KBM-7 (cell line): ENCODE measurements at regions not wholly inside any gene's neighbourhood (a gene's known extent, or its start where the extent isn't known, plus 50 kb on each side); places are given as distances from the start of the nearest gene placed in this dataset.
A peak's percentile ranks its signal among the peaks of the same experiment; 100 is the strongest.
"Not testable (repeated sequence)": the region's sequence is repeated elsewhere in the genome, so short reads cannot be mapped to it uniquely, and the experiment has no call there.

Experiments used
- DNase-seq: peaks from one replicate; pipeline ENCODE4 v3.0.0-alpha.2; 2015
- in situ Hi-C: fragments of 300-500 bp; cut with MboI; formaldehyde crosslinking; loops from 2 replicates; pipeline ENCODE4 v1.14.3; 2020; ENCODE audit warnings: low sequenced_read_pairs, low pct_unique_long_range_greater_than_20kb, mixed read lengths

GRCh38 chr5:130545291-130545690, 619.8 kb downstream of the HINT1 start:
- DNase-seq, result no peak
- in situ Hi-C loops, result no loop called here

GRCh38 chr5:130541617-130542221, 623.3 kb downstream of the HINT1 start:
- in situ Hi-C loops, result no loop called here

GRCh38 chr5:130536691-130537090, 628.4 kb downstream of the HINT1 start:
- in situ Hi-C loops, result no loop called here
- no peak for DNase-seq

More at GRCh38 chr5:130541617-130542221, 623.3 kb downstream of the HINT1 start:
- peak; percentile 70 for DNase-seq

GRCh38 chr5:130532786-130533185, 628.5 kb downstream of the CHSY3 start:
- in situ Hi-C loops, result no loop called here
- DNase-seq, result no peak

- DNase-seq, result no peak
- in situ Hi-C loops, result no loop called here
Measured at GRCh38 chr5:130529511-130530485, 625.5 kb downstream of the CHSY3 start.

GRCh38 chr5:130529111-130529510, 624.8 kb downstream of the CHSY3 start:
- in situ Hi-C loops, result no loop called here
- DNase-seq, result no peak

GRCh38 chr5:130528474-130528873, 624.2 kb downstream of the CHSY3 start:
- DNase-seq, result no peak
- in situ Hi-C loops, result no loop called here

GRCh38 chr5:130526708-130527107, 622.4 kb downstream of the CHSY3 start:
- DNase-seq, result no peak
- in situ Hi-C loops, result no loop called here

- in situ Hi-C loops, result no loop called here
- no peak for DNase-seq
Measured at GRCh38 chr5:130520211-130520610, 615.9 kb downstream of the CHSY3 start.

GRCh38 chr5:130514984-130515690, 610.9 kb downstream of the CHSY3 start:
- DNase-seq, result no peak
- in situ Hi-C loops, result no loop called here

GRCh38 chr5:130502702-130503101, 598.4 kb downstream of the CHSY3 start:
- no peak for DNase-seq
- in situ Hi-C loops, result no loop called here

GRCh38 chr5:130501151-130501865, 597.0 kb downstream of the CHSY3 start:
- peak; percentile 24 for DNase-seq
- in situ Hi-C loops, result no loop called here

- DNase-seq, in situ Hi-C loops: not testable (repeated sequence)
Measured at GRCh38 chr5:130500495-130500894, 596.2 kb downstream of the CHSY3 start.

GRCh38 chr5:130496215-130496614, 592.0 kb downstream of the CHSY3 start:
- no peak for DNase-seq

GRCh38 chr5:130488252-130488651, 584.0 kb downstream of the CHSY3 start:
- in situ Hi-C loops, result no loop called here
- peak; percentile 55 for DNase-seq

More at GRCh38 chr5:130496215-130496614, 592.0 kb downstream of the CHSY3 start:
- in situ Hi-C loops, result no loop called here

GRCh38 chr5:130479045-130479804, 575.0 kb downstream of the CHSY3 start:
- DNase-seq, result no peak
- in situ Hi-C loops, result no loop called here

GRCh38 chr5:130476325-130476724, 572.1 kb downstream of the CHSY3 start:
- DNase-seq, result no peak
- in situ Hi-C loops, result no loop called here

- in situ Hi-C loops, result no loop called here
- DNase-seq, result no peak
Measured at GRCh38 chr5:130462516-130462915, 558.3 kb downstream of the CHSY3 start.
